Cardiac muscle cell (in vitro differentiated cells and primary cell): ENCODE measurements at regions not wholly inside any gene's neighbourhood (a gene's known extent, or its start where the extent isn't known, plus 50 kb on each side); places are given as distances from the start of the nearest gene placed in this dataset.
"Not testable (repeated sequence)": the region's sequence is repeated elsewhere in the genome, so short reads cannot be mapped to it uniquely, and the experiment has no call there.

Experiments used
- DNase-seq, 2 donors: peaks; one replicate each; pipeline versions ENCODE4 v3.0.0 to v3.0.0-alpha.2; 2010 to 2017; ENCODE audit warnings: low read depth in 1 of 2, low spot score in 1 of 2
- H3K27ac ChIP-seq: fragments of 200-600 bp; sonication (generic); 2 replicates; pipeline ENCODE4 v1.5.1; 2016
- H3K27me3 ChIP-seq: fragments of 200-600 bp; sonication (generic); 2 replicates; pipeline ENCODE4 v1.6.0; 2016; ENCODE audit warnings: control low read depth
- H3K36me3 ChIP-seq: fragments of 200-600 bp; sonication (generic); 2 replicates; pipeline ENCODE4 v1.5.1; 2016; ENCODE audit warnings: control low read depth
- H3K4me1 ChIP-seq: fragments of 200-600 bp; sonication (generic); 2 replicates; pipeline ENCODE4 v1.8.1; 2017; ENCODE audit warnings: low read depth, mild to moderate bottlenecking, mixed run types
- H3K4me3 ChIP-seq: fragments of 200-600 bp; sonication (generic); 2 replicates; pipeline ENCODE4 v1.5.1; 2016; ENCODE audit warnings: mild to moderate bottlenecking
- H3K9me3 ChIP-seq: fragments of 200-600 bp; sonication (generic); 2 replicates; pipeline ENCODE4 v1.5.1; 2017; ENCODE audit warnings: low read depth, mild to moderate bottlenecking, control low read depth
- TF ChIP-seq, protein P1 (sequence below): IDR thresholded peaks from 2 replicates; pipeline ENCODE4 v1.5.1; 2012; ENCODE audit warnings: low read depth, mild to moderate bottlenecking, low read length

DNA sequence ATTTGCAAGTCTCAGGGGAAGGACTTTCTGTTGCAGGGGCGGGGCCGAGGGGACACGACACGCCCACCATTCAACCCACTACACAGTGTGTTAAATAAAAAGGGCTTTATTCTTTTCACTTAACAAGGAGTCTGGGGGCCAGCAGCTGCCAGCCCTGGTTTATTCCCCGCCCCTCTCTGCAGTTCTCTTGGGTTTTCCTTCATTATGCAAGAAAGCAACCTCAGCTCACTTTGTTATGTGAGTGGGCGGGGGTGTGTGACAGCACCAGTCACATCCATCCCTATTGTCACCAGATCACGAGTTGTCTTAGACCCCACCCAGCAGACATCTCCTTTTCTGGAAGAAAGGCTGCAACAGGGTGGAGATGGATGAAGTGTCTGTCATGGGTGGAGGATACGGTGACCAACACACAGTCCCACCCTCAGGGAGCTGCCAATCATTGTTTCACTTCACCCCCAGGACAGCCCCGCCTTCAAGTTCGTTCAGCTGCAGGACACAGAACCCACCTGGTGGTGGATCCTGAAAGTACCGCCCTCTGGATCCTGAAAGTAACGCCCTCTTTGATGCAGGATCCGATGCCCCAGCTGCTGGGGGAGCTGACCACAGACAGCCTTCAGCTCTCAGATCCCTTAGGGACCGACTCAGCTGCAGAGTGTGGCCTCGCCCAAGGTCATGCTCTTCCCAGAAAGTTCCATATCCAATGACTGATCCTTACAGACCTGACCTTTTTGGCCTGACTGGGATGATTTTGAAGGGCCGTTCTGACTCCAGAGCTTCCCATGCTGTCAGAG is 79.6 kb downstream of the SMIM20 start:
- Histone ChIP-seq H3K9me3 (no peaks in the 10 kb centered on the region), H3K27ac (no peak overlapping the region), H3K4me3 (no peak overlapping the region), H3K36me3 (no peaks in the 10 kb centered on the region), H3K4me1 (no peaks in the 10 kb centered on the region), H3K27me3 (no peaks in the 10 kb centered on the region)
- DNase-seq = peak in 1 of 2 donors; percentile 21
- TF ChIP-seq, protein P1, sequence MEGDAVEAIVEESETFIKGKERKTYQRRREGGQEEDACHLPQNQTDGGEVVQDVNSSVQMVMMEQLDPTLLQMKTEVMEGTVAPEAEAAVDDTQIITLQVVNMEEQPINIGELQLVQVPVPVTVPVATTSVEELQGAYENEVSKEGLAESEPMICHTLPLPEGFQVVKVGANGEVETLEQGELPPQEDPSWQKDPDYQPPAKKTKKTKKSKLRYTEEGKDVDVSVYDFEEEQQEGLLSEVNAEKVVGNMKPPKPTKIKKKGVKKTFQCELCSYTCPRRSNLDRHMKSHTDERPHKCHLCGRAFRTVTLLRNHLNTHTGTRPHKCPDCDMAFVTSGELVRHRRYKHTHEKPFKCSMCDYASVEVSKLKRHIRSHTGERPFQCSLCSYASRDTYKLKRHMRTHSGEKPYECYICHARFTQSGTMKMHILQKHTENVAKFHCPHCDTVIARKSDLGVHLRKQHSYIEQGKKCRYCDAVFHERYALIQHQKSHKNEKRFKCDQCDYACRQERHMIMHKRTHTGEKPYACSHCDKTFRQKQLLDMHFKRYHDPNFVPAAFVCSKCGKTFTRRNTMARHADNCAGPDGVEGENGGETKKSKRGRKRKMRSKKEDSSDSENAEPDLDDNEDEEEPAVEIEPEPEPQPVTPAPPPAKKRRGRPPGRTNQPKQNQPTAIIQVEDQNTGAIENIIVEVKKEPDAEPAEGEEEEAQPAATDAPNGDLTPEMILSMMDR = peak; percentile 41

DNA sequence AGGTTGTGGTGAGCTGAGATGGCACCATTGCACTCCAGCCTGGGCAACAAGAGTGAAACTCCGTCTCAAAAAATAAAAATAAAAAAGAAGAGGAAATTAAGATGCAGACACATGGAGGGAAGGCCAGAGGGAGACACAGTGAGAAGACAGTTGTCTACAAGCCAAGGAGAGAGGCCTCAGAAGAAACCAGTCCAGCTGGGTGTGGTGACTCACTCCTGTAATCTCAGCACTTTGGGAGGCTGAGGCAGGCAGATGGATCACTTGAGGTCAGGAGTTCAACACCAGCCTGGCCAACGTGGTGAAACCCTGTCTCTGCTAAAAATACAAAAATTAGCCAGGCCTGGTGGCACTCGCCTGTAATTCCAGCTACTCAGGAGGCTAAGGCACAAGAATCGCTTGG is 80.6 kb downstream of the SMIM20 start:
- not testable (repeated sequence) for H3K36me3 ChIP-seq, H3K9me3 ChIP-seq, H3K4me1 ChIP-seq, H3K27me3 ChIP-seq, H3K27ac ChIP-seq, H3K4me3 ChIP-seq
- peak in 1 of 2 donors; percentile 57 for DNase-seq

DNA sequence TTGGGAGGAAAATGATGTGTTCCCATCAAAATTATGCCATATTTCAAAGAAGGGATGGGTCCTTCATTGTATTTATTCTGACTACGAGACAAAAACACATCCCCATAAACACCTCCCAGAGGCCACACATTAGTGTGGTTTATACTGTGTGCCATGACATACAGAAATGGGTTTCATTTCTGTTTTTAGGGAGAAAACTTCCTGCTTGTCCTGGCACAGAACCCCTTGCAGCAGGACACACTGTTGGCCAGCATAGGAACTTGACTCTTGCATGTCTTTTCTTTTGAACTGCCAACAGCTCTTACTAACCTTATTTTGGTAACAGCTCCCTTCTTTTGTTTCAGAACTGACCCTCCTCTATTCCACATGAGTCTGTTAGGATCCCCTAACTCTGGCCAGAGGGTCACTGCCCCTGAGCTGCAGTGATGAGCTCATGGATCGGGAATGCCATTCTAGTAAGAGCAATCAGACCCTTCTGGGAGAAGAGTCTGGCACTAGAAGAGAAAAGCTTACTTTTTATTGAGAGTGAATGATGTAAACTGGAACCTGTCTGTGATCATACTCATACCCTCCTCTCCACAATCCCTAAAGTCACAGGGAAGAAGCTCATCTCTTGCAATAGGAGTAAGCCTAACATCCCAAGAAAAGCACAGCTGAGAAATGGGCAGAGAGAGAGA is 86.4 kb downstream of the SMIM20 start:
- Histone ChIP-seq H3K27ac (no peak overlapping the region), H3K4me1 (no peaks in the 10 kb centered on the region), H3K36me3 (no peaks in the 10 kb centered on the region), H3K9me3 (no peaks in the 10 kb centered on the region), H3K27me3 (no peaks in the 10 kb centered on the region), H3K4me3 (no peak overlapping the region)
- TF ChIP-seq, protein P1 = no peak
- DNase-seq = no peak

DNA sequence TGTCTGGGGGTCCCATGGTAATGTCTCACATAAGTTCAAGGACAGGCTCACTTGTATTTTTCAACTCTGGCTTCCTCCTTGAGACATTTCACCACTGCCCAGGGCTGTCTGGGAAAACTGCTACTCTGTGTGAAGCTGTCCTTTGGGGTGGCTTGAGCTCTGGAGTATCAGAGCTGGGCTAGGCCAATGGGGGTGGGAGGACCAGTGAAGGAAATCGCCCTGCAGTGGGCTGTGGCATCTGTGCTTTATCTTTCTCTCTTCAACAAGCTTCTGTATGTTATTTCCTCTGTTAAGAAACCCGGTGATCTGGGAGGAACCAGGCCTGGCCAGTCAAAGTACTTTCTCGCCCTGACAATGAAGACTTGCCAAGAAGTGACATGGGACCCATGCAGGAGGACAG is 87.4 kb downstream of the SMIM20 start:
- Histone ChIP-seq H3K9me3 (no peaks in the 10 kb centered on the region), H3K36me3 (no peaks in the 10 kb centered on the region), H3K4me3 (no peak overlapping the region), H3K27me3 (no peaks in the 10 kb centered on the region), H3K4me1 (no peaks in the 10 kb centered on the region), H3K27ac (no peak overlapping the region)
- TF ChIP-seq, protein P1 = no peak
- DNase-seq = no peak

DNA sequence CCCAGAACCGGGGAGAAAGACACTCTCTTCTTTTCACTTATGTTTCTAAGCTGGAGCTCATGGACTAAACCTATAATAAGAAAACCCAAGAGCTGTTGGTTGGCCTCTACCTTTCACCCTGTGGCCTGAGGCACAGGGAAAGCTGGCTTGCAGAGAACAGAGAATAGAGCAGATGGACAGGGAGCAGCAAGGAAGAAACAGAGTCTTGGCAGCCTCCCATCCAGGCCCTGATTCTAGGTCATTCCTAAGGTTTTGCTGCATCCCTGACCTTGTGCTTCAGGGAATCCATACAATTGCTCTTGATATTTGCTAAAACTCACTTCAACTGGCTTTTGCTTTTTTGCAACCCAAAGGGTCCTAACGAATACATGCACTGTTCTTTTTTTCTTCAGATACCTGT is 87.8 kb downstream of the SMIM20 start:
- Histone ChIP-seq H3K27ac (no peak overlapping the region), H3K4me1 (no peaks in the 10 kb centered on the region), H3K4me3 (no peak overlapping the region), H3K27me3 (no peaks in the 10 kb centered on the region), H3K36me3 (no peaks in the 10 kb centered on the region), H3K9me3 (no peaks in the 10 kb centered on the region)
- DNase-seq = no peak
- TF ChIP-seq, protein P1 = no peak

DNA sequence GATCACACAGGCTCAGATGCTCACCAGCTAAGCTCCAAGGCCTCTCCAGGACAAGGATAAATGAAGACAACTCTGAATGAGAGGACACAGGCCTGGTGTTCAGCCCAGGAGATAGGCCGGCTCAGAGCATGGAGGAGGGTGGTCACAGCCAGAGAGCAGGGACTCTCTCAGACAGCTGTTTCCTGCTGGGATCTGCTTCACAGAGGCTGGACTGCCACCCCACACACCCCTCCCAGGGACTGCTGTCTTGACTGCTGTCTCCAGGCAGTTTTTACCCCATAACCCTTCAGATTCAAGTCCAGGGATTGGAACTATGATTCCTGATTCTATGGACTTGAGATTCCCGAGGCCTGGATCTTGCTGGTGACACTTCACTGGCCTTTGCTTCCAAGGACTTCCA is 89.0 kb downstream of the SMIM20 start:
- Histone ChIP-seq H3K4me3 (no peak overlapping the region), H3K27me3 (no peaks in the 10 kb centered on the region), H3K9me3 (no peaks in the 10 kb centered on the region), H3K4me1 (no peaks in the 10 kb centered on the region), H3K27ac (no peak overlapping the region), H3K36me3 (no peaks in the 10 kb centered on the region)
- TF ChIP-seq, protein P1 = no peak
- DNase-seq = no peak
